Neural cell (in vitro differentiated cells): ENCODE measurements at regions not wholly inside any gene's neighbourhood (a gene's known extent, or its start where the extent isn't known, plus 50 kb on each side); places are given as distances from the start of the nearest gene placed in this dataset.

Experiments used
- TF ChIP-seq, protein P1 (sequence below): fragments of 450-650 bp; IDR thresholded peaks from 2 replicates; pipeline ENCODE4 v1.5.1; 2014; ENCODE audit warnings: antibody characterized with exemption, mild to moderate bottlenecking, moderate library complexity; ENCODE audit not compliant: poor library complexity, severe bottlenecking
- TF ChIP-seq, protein P2 (sequence below): IDR thresholded peaks from 2 replicates; pipeline ENCODE4 v1.6.1; 2012; ENCODE audit warnings: borderline replicate concordance

GRCh38 chr15:53224371-53224770, 434.2 kb upstream of the ONECUT1 start:
- TF ChIP-seq, protein P1, sequence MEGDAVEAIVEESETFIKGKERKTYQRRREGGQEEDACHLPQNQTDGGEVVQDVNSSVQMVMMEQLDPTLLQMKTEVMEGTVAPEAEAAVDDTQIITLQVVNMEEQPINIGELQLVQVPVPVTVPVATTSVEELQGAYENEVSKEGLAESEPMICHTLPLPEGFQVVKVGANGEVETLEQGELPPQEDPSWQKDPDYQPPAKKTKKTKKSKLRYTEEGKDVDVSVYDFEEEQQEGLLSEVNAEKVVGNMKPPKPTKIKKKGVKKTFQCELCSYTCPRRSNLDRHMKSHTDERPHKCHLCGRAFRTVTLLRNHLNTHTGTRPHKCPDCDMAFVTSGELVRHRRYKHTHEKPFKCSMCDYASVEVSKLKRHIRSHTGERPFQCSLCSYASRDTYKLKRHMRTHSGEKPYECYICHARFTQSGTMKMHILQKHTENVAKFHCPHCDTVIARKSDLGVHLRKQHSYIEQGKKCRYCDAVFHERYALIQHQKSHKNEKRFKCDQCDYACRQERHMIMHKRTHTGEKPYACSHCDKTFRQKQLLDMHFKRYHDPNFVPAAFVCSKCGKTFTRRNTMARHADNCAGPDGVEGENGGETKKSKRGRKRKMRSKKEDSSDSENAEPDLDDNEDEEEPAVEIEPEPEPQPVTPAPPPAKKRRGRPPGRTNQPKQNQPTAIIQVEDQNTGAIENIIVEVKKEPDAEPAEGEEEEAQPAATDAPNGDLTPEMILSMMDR, result no peak
- TF ChIP-seq, protein P2, sequence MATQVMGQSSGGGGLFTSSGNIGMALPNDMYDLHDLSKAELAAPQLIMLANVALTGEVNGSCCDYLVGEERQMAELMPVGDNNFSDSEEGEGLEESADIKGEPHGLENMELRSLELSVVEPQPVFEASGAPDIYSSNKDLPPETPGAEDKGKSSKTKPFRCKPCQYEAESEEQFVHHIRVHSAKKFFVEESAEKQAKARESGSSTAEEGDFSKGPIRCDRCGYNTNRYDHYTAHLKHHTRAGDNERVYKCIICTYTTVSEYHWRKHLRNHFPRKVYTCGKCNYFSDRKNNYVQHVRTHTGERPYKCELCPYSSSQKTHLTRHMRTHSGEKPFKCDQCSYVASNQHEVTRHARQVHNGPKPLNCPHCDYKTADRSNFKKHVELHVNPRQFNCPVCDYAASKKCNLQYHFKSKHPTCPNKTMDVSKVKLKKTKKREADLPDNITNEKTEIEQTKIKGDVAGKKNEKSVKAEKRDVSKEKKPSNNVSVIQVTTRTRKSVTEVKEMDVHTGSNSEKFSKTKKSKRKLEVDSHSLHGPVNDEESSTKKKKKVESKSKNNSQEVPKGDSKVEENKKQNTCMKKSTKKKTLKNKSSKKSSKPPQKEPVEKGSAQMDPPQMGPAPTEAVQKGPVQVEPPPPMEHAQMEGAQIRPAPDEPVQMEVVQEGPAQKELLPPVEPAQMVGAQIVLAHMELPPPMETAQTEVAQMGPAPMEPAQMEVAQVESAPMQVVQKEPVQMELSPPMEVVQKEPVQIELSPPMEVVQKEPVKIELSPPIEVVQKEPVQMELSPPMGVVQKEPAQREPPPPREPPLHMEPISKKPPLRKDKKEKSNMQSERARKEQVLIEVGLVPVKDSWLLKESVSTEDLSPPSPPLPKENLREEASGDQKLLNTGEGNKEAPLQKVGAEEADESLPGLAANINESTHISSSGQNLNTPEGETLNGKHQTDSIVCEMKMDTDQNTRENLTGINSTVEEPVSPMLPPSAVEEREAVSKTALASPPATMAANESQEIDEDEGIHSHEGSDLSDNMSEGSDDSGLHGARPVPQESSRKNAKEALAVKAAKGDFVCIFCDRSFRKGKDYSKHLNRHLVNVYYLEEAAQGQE, result no peak
